Trophoblast cell (in vitro differentiated cells and primary cell): ENCODE measurements at regions not wholly inside any gene's neighbourhood (a gene's known extent, or its start where the extent isn't known, plus 50 kb on each side); places are given as distances from the start of the nearest gene placed in this dataset.

ENCODE experiments used
- DNase-seq, 2 donors: peaks; one replicate each; pipeline ENCODE4 v3.0.0-alpha.2; 2016
- H2AFZ ChIP-seq: 2 replicates; pipeline ENCODE4 v1.6.1; 2013; ENCODE audit warnings: low read length, moderate library complexity, mild to moderate bottlenecking; ENCODE audit not compliant: insufficient read depth, poor library complexity
- H2AK5ac ChIP-seq: 2 replicates; pipeline ENCODE4 v1.6.1; 2013; ENCODE audit warnings: mild to moderate bottlenecking, low read length
- H2BK120ac ChIP-seq: 2 replicates; pipeline ENCODE4 v1.6.1; 2013; ENCODE audit warnings: low read length, mild to moderate bottlenecking, moderate library complexity; ENCODE audit not compliant: insufficient read depth, poor library complexity
- H2BK12ac ChIP-seq: 2 replicates; pipeline ENCODE4 v1.6.1; 2013; ENCODE audit warnings: mild to moderate bottlenecking, low read length, moderate library complexity
- H2BK5ac ChIP-seq: 2 replicates; pipeline ENCODE4 v1.6.1; 2013; ENCODE audit warnings: low read length, low read depth, moderate library complexity, mild to moderate bottlenecking; ENCODE audit not compliant: poor library complexity
- H3K14ac ChIP-seq: 2 replicates; pipeline ENCODE4 v1.6.1; 2013; ENCODE audit warnings: mild to moderate bottlenecking, low read length
- H3K18ac ChIP-seq: 2 replicates; pipeline ENCODE4 v1.6.1; 2013; ENCODE audit warnings: mild to moderate bottlenecking, low read length
- H3K23ac ChIP-seq: 2 replicates; pipeline ENCODE4 v1.6.1; 2013; ENCODE audit warnings: low read length
- H3K27ac ChIP-seq: 2 replicates; pipeline ENCODE4 v1.5.1; 2013; ENCODE audit warnings: low read depth, mild to moderate bottlenecking, inconsistent platforms, low read length, moderate library complexity
- H3K27me3 ChIP-seq: 2 replicates; pipeline ENCODE4 v1.6.1; 2013; ENCODE audit warnings: inconsistent platforms, mild to moderate bottlenecking, low read length, moderate library complexity; ENCODE audit not compliant: insufficient read depth
- H3K36me3 ChIP-seq, 2 experiments: 1 replicate in 1 of 2; 2 replicates in 1 of 2; pipeline ENCODE4 v1.6.1; 2013; ENCODE audit warnings: low read length in 2 of 2, mild to moderate bottlenecking in 2 of 2, moderate library complexity in 1 of 2; ENCODE audit not compliant: insufficient read depth in 2 of 2, control insufficient read depth in 1 of 2
- H3K4ac ChIP-seq: 2 replicates; pipeline ENCODE4 v1.6.1; 2013; ENCODE audit warnings: low read depth, mild to moderate bottlenecking, low read length, moderate library complexity
- H3K4me1 ChIP-seq, 2 experiments: 1 replicate in 1 of 2; 2 replicates in 1 of 2; pipeline ENCODE4 v1.6.1; 2013; ENCODE audit warnings: low read length in 2 of 2, mild to moderate bottlenecking in 2 of 2, moderate library complexity in 1 of 2; ENCODE audit not compliant: insufficient read depth in 2 of 2, control insufficient read depth in 1 of 2
- H3K4me2 ChIP-seq: 2 replicates; pipeline ENCODE4 v1.6.1; 2013; ENCODE audit warnings: inconsistent platforms, mild to moderate bottlenecking, low read length, moderate library complexity
- H3K4me3 ChIP-seq: 2 replicates; pipeline ENCODE4 v1.5.1; 2013; ENCODE audit warnings: mild to moderate bottlenecking, low read depth, low read length, inconsistent platforms
- H3K79me1 ChIP-seq: one replicate; pipeline ENCODE4 v1.6.1; 2013; ENCODE audit warnings: low read length
- H3K79me2 ChIP-seq: 2 replicates; pipeline ENCODE4 v1.6.1; 2013; ENCODE audit warnings: low read length, mild to moderate bottlenecking; ENCODE audit not compliant: control insufficient read depth, insufficient read depth, poor library complexity
- H3K9ac ChIP-seq: 2 replicates; pipeline ENCODE4 v1.6.1; 2013; ENCODE audit warnings: mild to moderate bottlenecking, low read length
- H3K9me3 ChIP-seq: 2 replicates; pipeline ENCODE4 v1.6.1; 2013; ENCODE audit warnings: low read depth, mild to moderate bottlenecking, control low read depth, inconsistent platforms, low read length; ENCODE audit not compliant: insufficient read depth
- H4K12ac ChIP-seq: 2 replicates; pipeline ENCODE4 v1.6.1; 2013; ENCODE audit warnings: low read depth, mild to moderate bottlenecking, low read length, moderate library complexity
- H4K8ac ChIP-seq: 2 replicates; pipeline ENCODE4 v1.6.1; 2013; ENCODE audit warnings: low read depth, mild to moderate bottlenecking, low read length, moderate library complexity
- H4K91ac ChIP-seq: one replicate; pipeline ENCODE4 v1.6.1; 2013; ENCODE audit warnings: low read depth, mild to moderate bottlenecking, low read length, moderate library complexity
- WGBS: extraction: QIAGEN DNeasy Blood & Tissue Kit; methylation state at CpG from one replicate; pipeline ENCODE4 v1.1.7; 2013; ENCODE audit warnings: missing lambda C conversion rate; ENCODE audit not compliant: insufficient read length, insufficient coverage; ENCODE audit errors: extremely low coverage; 5-methylcytosine and 5-hydroxymethylcytosine counted together

DNA sequence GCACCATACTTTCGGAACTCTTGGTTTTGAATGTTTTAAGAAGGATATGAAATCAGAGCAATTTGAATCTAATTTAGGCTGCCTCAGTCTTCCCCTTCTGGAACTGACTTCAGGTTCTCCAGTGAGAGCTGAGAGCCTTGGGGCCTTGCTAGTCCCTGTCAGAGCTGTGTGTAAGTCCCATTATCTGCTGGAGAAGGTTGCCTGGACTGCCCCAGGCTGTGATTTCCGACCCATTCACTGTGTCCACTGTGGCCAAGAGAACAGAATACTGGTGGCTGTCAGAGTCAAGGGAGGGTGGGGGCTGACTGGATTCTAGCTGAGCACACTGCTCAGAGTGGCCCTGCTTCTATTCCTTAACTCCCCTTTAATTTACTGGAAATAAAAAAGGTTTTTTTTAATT is 278.0 kb downstream of the KCNS3 start:
- Histone ChIP-seq H2AK5ac (no peak overlapping the region), H2BK5ac (no peak overlapping the region), H4K8ac (no peak overlapping the region), H2BK12ac (no peak overlapping the region), H3K27me3 (no peaks in the 10 kb centered on the region), H3K4me3 (no peak overlapping the region), H3K18ac (no peak overlapping the region), H3K79me2 (no peaks in the 10 kb centered on the region), H3K14ac (no peak overlapping the region), H3K4me1 (no peaks in the 10 kb centered on the region), H3K9me3 (no peaks in the 10 kb centered on the region), H4K12ac (no peak overlapping the region), H4K91ac (no peak overlapping the region), H3K4ac (no peak overlapping the region), H3K27ac (no peak overlapping the region), H3K9ac (no peak overlapping the region), H3K79me1 (no peaks in the 10 kb centered on the region), H2AFZ (no peak overlapping the region), H3K23ac (no peak overlapping the region), H3K4me2 (no peak overlapping the region), H2BK120ac (no peak overlapping the region), H3K36me3 (no peaks in the 10 kb centered on the region)
- no peak for DNase-seq
- WGBS: no CpG with 5 or more reads among the region's 2 CpGs

DNA sequence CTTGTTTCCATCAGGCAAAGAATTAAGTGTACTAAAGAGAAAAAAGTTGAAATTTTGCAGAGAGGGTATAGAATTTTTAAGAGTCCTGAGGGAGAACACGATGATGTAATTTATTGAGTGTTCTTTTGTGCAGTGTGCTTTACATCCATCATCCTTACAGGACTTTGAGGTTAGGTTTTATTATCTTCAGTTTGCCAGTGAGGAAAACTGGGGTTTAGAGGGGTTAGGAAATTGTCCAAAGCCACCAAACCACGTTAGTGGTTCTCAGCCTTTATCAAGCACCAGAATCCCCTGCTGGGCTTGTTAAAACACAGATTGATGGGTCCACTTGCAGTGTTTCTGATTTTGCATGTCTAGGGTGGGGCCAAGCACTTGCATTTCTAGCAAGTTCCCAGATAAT is 277.5 kb downstream of the KCNS3 start:
- Histone ChIP-seq H2AFZ (no peak overlapping the region), H2BK120ac (no peak overlapping the region), H3K27me3 (no peaks in the 10 kb centered on the region), H3K27ac (no peak overlapping the region), H2AK5ac (no peak overlapping the region), H4K91ac (no peak overlapping the region), H3K4me1 (no peaks in the 10 kb centered on the region), H4K8ac (no peak overlapping the region), H4K12ac (no peak overlapping the region), H3K9ac (no peak overlapping the region), H2BK12ac (no peak overlapping the region), H3K79me1 (no peaks in the 10 kb centered on the region), H3K14ac (no peak overlapping the region), H3K23ac (no peak overlapping the region), H3K9me3 (no peaks in the 10 kb centered on the region), H3K4ac (no peak overlapping the region), H2BK5ac (no peak overlapping the region), H3K4me3 (no peak overlapping the region), H3K36me3 (no peaks in the 10 kb centered on the region), H3K4me2 (no peak overlapping the region), H3K79me2 (no peaks in the 10 kb centered on the region), H3K18ac (no peak overlapping the region)
- no CpG with 5 or more reads among the region's 2 CpGs for WGBS
- no peak for DNase-seq

DNA sequence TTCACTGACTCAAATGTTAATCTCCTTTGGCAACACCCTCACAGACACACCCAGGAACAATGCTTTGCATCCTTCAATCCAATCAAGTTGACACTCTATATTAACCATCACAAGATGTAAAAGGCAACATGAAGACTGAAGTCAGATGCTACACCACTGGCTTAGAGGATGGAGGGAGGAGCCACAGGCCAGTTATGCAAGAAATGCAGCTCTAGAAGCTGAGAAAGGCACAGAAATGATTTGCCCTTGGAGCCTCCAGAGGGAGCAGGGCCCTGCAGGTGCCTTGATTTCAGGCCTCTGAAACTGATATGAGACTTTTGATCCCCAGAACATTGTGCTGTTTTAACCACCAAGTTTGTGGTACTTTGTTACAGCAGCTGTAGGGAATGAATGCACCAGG is 276.3 kb downstream of the KCNS3 start:
- no peak overlapping the region for H3K23ac ChIP-seq
- no peak overlapping the region for H3K4ac ChIP-seq
- no peak overlapping the region for H4K12ac ChIP-seq
- DNase-seq: no peak
- no peak overlapping the region for H3K18ac ChIP-seq
- H2BK120ac ChIP-seq: no peak overlapping the region
- no peak overlapping the region for H4K91ac ChIP-seq
- H3K4me3 ChIP-seq: no peak overlapping the region
- H3K4me2 ChIP-seq: no peak overlapping the region
- no peak overlapping the region for H3K14ac ChIP-seq
- H3K36me3 ChIP-seq: no peaks in the 10 kb centered on the region
- no peak overlapping the region for H3K27ac ChIP-seq
- no peak overlapping the region for H3K9ac ChIP-seq
- H2AK5ac ChIP-seq: no peak overlapping the region
- no peak overlapping the region for H2BK5ac ChIP-seq
- no peaks in the 10 kb centered on the region for H3K4me1 ChIP-seq
- no peak overlapping the region for H4K8ac ChIP-seq
- no peaks in the 10 kb centered on the region for H3K79me1 ChIP-seq
- no peaks in the 10 kb centered on the region for H3K9me3 ChIP-seq
- no peaks in the 10 kb centered on the region for H3K27me3 ChIP-seq
- H2AFZ ChIP-seq: no peak overlapping the region
- H2BK12ac ChIP-seq: no peak overlapping the region
- no peaks in the 10 kb centered on the region for H3K79me2 ChIP-seq

DNA sequence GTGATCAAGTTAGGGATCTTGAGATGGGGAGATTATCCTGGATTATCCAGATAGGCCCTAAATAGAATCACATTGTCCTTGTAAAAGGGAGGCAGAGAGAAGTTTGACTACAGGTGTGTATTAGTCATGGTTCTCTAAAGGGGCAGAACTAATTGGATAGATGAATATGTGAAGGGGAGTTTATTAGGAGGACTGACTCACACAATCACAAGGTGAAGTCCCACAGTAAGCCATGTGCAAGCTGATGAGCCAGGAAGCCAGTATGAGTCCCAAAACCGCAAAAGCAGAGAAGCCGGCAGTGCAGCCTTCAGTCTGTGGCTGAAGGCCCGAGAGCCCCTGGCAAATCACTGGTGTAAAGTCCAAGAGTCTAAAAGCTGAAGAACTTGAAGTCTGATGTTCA is 275.8 kb downstream of the KCNS3 start:
- Histone ChIP-seq H3K18ac (no peak overlapping the region), H3K27me3 (no peaks in the 10 kb centered on the region), H4K8ac (no peak overlapping the region), H2BK120ac (no peak overlapping the region), H4K91ac (no peak overlapping the region), H3K9ac (no peak overlapping the region), H3K27ac (no peak overlapping the region), H3K36me3 (no peaks in the 10 kb centered on the region), H3K4me3 (no peak overlapping the region), H3K4me2 (no peak overlapping the region), H3K79me1 (no peaks in the 10 kb centered on the region), H3K14ac (no peak overlapping the region), H3K23ac (no peak overlapping the region), H3K4ac (no peak overlapping the region), H2AK5ac (no peak overlapping the region), H3K9me3 (no peaks in the 10 kb centered on the region), H3K79me2 (no peaks in the 10 kb centered on the region), H2BK5ac (no peak overlapping the region), H2BK12ac (no peak overlapping the region), H4K12ac (no peak overlapping the region), H2AFZ (no peak overlapping the region), H3K4me1 (no peaks in the 10 kb centered on the region)
- DNase-seq: no peak
- no CpG with 5 or more reads among the region's 3 CpGs for WGBS

DNA sequence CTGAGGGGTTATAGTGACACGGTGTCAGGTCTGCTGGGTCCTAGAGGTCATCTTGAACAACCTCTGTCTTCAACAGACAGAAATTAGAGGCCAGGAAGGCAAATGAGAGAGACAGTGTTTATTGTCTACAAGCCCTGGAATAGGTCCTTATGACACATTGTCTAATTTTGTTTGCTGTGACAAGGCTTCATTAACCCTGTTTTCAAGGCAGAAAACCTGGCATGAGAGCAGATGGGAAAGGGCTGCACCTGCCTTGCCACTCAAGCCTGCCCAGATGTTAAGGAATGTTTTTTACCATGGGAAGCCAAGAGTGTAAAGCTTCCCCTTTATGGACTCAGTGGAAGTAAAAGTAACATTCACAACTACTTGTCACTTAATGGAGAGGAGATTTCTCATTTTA is 275.3 kb downstream of the KCNS3 start:
- Histone ChIP-seq H3K79me1 (no peaks in the 10 kb centered on the region), H3K14ac (no peak overlapping the region), H2AK5ac (no peak overlapping the region), H3K27ac (no peak overlapping the region), H3K4me3 (no peak overlapping the region), H4K91ac (no peak overlapping the region), H3K79me2 (no peaks in the 10 kb centered on the region), H3K27me3 (no peaks in the 10 kb centered on the region), H2AFZ (no peak overlapping the region), H2BK12ac (no peak overlapping the region), H4K12ac (no peak overlapping the region), H3K18ac (no peak overlapping the region), H3K9ac (no peak overlapping the region), H3K9me3 (no peaks in the 10 kb centered on the region), H3K4ac (no peak overlapping the region), H3K4me1 (no peaks in the 10 kb centered on the region), H3K23ac (no peak overlapping the region), H4K8ac (no peak overlapping the region), H2BK120ac (no peak overlapping the region), H2BK5ac (no peak overlapping the region), H3K36me3 (no peaks in the 10 kb centered on the region), H3K4me2 (no peak overlapping the region)
- WGBS: no CpG with 5 or more reads among the region's 1 CpG
- no peak for DNase-seq
